ENCODE measurements at regions not wholly inside any gene's neighbourhood (a gene's known extent, or its start where the extent isn't known, plus 50 kb on each side); places are given as distances from the start of the nearest gene placed in this dataset.

- no peak for DNase-seq
Observed at GRCh38 chr9:14031810-14032209, 282.1 kb downstream of the NFIB start.

GRCh38 chr9:14031060-14031414 is 282.9 kb downstream of the NFIB start:
- peak; percentile 17 for DNase-seq

GRCh38 chr9:14030375-14031059 is 283.4 kb downstream of the NFIB start:
- DNase-seq: peak; percentile 24

- DNase-seq: no peak
Observed at GRCh38 chr9:14029806-14030374, 284.1 kb downstream of the NFIB start.

- no peak for DNase-seq
Observed at GRCh38 chr9:14027116-14027800, 286.7 kb downstream of the NFIB start.

- no peak for DNase-seq
Observed at GRCh38 chr9:14025741-14026140, 288.2 kb downstream of the NFIB start.

- DNase-seq: no peak
Observed at GRCh38 chr9:14023285-14023684, 290.7 kb downstream of the NFIB start.

- no peak for DNase-seq
Observed at GRCh38 chr9:14021871-14022525, 291.9 kb downstream of the NFIB start.

GRCh38 chr9:14018081-14018480 is 295.9 kb downstream of the NFIB start:
- DNase-seq: no peak

- no peak for DNase-seq
Observed at GRCh38 chr9:14014744-14015143, 299.2 kb downstream of the NFIB start.

- DNase-seq: no peak
Observed at GRCh38 chr9:14014218-14014617, 299.7 kb downstream of the NFIB start.

- no peak for DNase-seq
Observed at GRCh38 chr9:14011799-14012560, 302.0 kb downstream of the NFIB start.

- no peak for DNase-seq
Observed at GRCh38 chr9:14007190-14007769, 306.7 kb downstream of the NFIB start.

- DNase-seq: no peak
Observed at GRCh38 chr9:14006386-14007187, 307.4 kb downstream of the NFIB start.

- no peak for DNase-seq
Observed at GRCh38 chr9:14004110-14004509, 309.8 kb downstream of the NFIB start.

- DNase-seq: no peak
Observed at GRCh38 chr9:13994240-13994639, 319.7 kb downstream of the NFIB start.

- DNase-seq: no peak
Observed at GRCh38 chr9:13993632-13994185, 320.2 kb downstream of the NFIB start.

- DNase-seq: no peak
Observed at GRCh38 chr9:13992138-13993088, 321.5 kb downstream of the NFIB start.

GRCh38 chr9:13991395-13991794 is 322.5 kb downstream of the NFIB start:
- DNase-seq: no peak

- DNase-seq: no peak
Observed at GRCh38 chr9:13990994-13991393, 322.9 kb downstream of the NFIB start.
